WTC11 (cell line): ENCODE measurements at regions not wholly inside any gene's neighbourhood (a gene's known extent, or its start where the extent isn't known, plus 50 kb on each side); places are given as distances from the start of the nearest gene placed in this dataset.

Source experiments
- ATAC-seq: fragments of 200-7000 bp; cut with Tn5 transposase; 2 replicates; pipeline ENCODE4 v1.10.0; 2021; ENCODE audit warnings: mild to moderate bottlenecking, moderate library complexity
- CTCF ChIA-PET: fragments of 300-600 bp; sonication (Branson Sonifier 250); formaldehyde crosslinking; loops from one replicate; lab custom pipeline; 2021; ENCODE audit warnings: antibody characterized with exemption; lab: Charles Lee
- POLR2A ChIA-PET: fragments of 350-600 bp; sonication (Branson Sonifier 250); formaldehyde crosslinking; loops from one replicate; lab custom pipeline; 2021; ENCODE audit warnings: antibody characterized with exemption; lab: Charles Lee
- DNase-seq: peaks from one replicate; pipeline ENCODE4 v3.0.0; 2021; ENCODE audit warnings: low spot score
- H3K27ac Mint-ChIP-seq: 2 replicates; pipeline ENCODE4 v1.8.0; 2021; ENCODE audit warnings: mixed read lengths
- H3K27me3 Mint-ChIP-seq: 2 replicates; pipeline ENCODE4 v1.8.0; 2021; ENCODE audit warnings: low read depth, mild to moderate bottlenecking, moderate library complexity, mixed read lengths
- H3K36me3 Mint-ChIP-seq: 2 replicates; pipeline ENCODE4 v1.8.0; 2021; ENCODE audit warnings: mixed read lengths
- H3K4me1 Mint-ChIP-seq: 2 replicates; pipeline ENCODE4 v1.8.0; 2022; ENCODE audit warnings: mixed read lengths
- H3K4me3 Mint-ChIP-seq: 2 replicates; pipeline ENCODE4 v1.8.0; 2021; ENCODE audit warnings: mild to moderate bottlenecking, moderate library complexity, mixed read lengths
- H3K9me3 Mint-ChIP-seq: 2 replicates; pipeline ENCODE4 v1.8.0; 2021; ENCODE audit warnings: mixed read lengths
- ATF1 ChIP-seq: sonication (generic); formaldehyde crosslinking; IDR thresholded peaks from 2 replicates; pipeline ENCODE4 v1.8.1; 2023; ENCODE audit warnings: mild to moderate bottlenecking, moderate library complexity, missing genetic modification reagents
- ERG ChIP-seq: fragments of 250-450 bp; sonication (Bioruptor Pico); IDR thresholded peaks from 2 replicates; pipeline ENCODE4 v1.8.0; 2021; ENCODE audit warnings: mild to moderate bottlenecking
- IRF1 ChIP-seq: sonication (generic); formaldehyde crosslinking; IDR thresholded peaks from 2 replicates; pipeline ENCODE4 v1.8.0; 2023; ENCODE audit warnings: missing genetic modification reagents
- JAZF1 ChIP-seq: fragments of 250-450 bp; sonication (Bioruptor Pico); IDR thresholded peaks from 2 replicates; pipeline ENCODE4 v1.9.0; 2021; ENCODE audit warnings: moderate library complexity, mild to moderate bottlenecking, inconsistent platforms
- MXD4 ChIP-seq: fragments of 250-450 bp; sonication (Bioruptor Pico); IDR thresholded peaks from 2 replicates; pipeline ENCODE4 v1.8.0; 2021; ENCODE audit warnings: mild to moderate bottlenecking, moderate library complexity, borderline replicate concordance
- RELA ChIP-seq: sonication (generic); formaldehyde crosslinking; IDR thresholded peaks from 2 replicates; pipeline ENCODE4 v1.8.1; 2022; ENCODE audit warnings: missing genetic modification reagents, mild to moderate bottlenecking, borderline replicate concordance
- RORB ChIP-seq: fragments of 250-450 bp; sonication (Bioruptor Pico); IDR thresholded peaks from 2 replicates; pipeline ENCODE4 v1.9.0; 2021; ENCODE audit warnings: mild to moderate bottlenecking
- SMAD4 ChIP-seq: sonication (generic); formaldehyde crosslinking; IDR thresholded peaks from 2 replicates; pipeline ENCODE4 v1.8.0; 2022; ENCODE audit warnings: mild to moderate bottlenecking, missing genetic modification reagents
- SP1 ChIP-seq: sonication (generic); formaldehyde crosslinking; conservative IDR thresholded peaks from 2 replicates; pipeline ENCODE4 v1.8.1; 2022; ENCODE audit warnings: missing genetic modification reagents
- STAT6 ChIP-seq: sonication (generic); formaldehyde crosslinking; conservative IDR thresholded peaks from 2 replicates; pipeline ENCODE4 v1.8.1; 2023; ENCODE audit warnings: mild to moderate bottlenecking, low read depth, missing genetic modification reagents, moderate library complexity
- ZBTB43 ChIP-seq: sonication (generic); formaldehyde crosslinking; IDR thresholded peaks from 2 replicates; pipeline ENCODE4 v1.8.1; 2023; ENCODE audit warnings: mild to moderate bottlenecking, missing genetic modification reagents
- ZNF219 ChIP-seq: sonication (generic); formaldehyde crosslinking; IDR thresholded peaks from 2 replicates; pipeline ENCODE4 v1.8.0; 2023; ENCODE audit warnings: missing genetic modification reagents, mild to moderate bottlenecking, borderline replicate concordance
- ZNF232 ChIP-seq: sonication (generic); formaldehyde crosslinking; IDR thresholded peaks from 2 replicates; pipeline ENCODE4 v1.8.0; 2022; ENCODE audit warnings: mild to moderate bottlenecking, missing genetic modification reagents
- ZNF416 ChIP-seq: fragments of 250-450 bp; sonication (Bioruptor Pico); IDR thresholded peaks from 2 replicates; pipeline ENCODE4 v1.9.0; 2021; ENCODE audit warnings: mild to moderate bottlenecking, inconsistent platforms
- ZNF425 ChIP-seq: fragments of 250-450 bp; sonication (Bioruptor Pico); conservative IDR thresholded peaks from 2 replicates; pipeline ENCODE4 v1.9.0; 2021; ENCODE audit warnings: mild to moderate bottlenecking
- ZNF532 ChIP-seq: fragments of 250-450 bp; sonication (Bioruptor Pico); IDR thresholded peaks from 2 replicates; pipeline ENCODE4 v1.9.0; 2021; ENCODE audit warnings: mild to moderate bottlenecking, borderline replicate concordance
- TF ChIP-seq, protein P1 (sequence below): fragments of 250-450 bp; sonication (Bioruptor Pico); IDR thresholded peaks from 2 replicates; pipeline ENCODE4 v1.9.0; 2021; ENCODE audit warnings: mild to moderate bottlenecking
- TF ChIP-seq, protein P2 (sequence below): sonication (generic); formaldehyde crosslinking; IDR thresholded peaks from 2 replicates; pipeline ENCODE4 v1.8.0; 2022; ENCODE audit warnings: missing genetic modification reagents

GRCh38 chr21:16552880-16553279, 823.1 kb downstream of the USP25 start (continued):
- TF ChIP-seq ZNF425: no peak
- TF ChIP-seq SP1 (CRISPR knock-in tag): no peak
- TF ChIP-seq STAT6 (CRISPR knock-in tag): no peak
- no peak for TF ChIP-seq ZNF532 (CRISPR knock-in tag)
- no peak for TF ChIP-seq RORB (CRISPR knock-in tag)
- TF ChIP-seq ZBTB43 (CRISPR knock-in tag): no peak
- no peak for TF ChIP-seq ATF1 (CRISPR knock-in tag)
- TF ChIP-seq IRF1: no peak
- TF ChIP-seq JAZF1: no peak

DNA sequence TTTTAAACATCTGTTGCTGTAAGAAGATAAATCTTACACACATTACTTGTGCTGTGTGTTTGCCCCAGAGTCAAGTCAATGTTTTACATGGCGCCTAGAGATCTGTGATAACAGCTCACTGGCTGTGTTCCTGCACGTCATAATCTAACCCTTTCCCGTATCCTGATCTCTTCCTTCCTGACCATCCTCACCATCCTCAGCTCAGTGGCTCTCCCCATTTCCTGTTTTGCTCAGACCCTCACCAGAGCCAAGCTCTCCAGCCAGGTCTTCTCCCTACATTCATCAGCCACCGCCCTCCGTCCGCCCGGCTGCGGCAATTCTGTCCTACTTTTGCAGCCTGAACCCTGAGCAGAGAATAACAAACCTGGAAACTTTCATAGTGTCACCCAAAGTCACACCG, 824.7 kb downstream of the USP25 start:
- Mint-ChIP-seq H3K27me3 (no peaks in the 10 kb centered on the region), H3K9me3 (peaks cover 4% of the 10 kb centered on the region; the same call in 1 of the 2 replicates), H3K4me1 (peaks cover 30% of the 10 kb centered on the region), H3K27ac (0 out of 2 replicates have a peak overlapping the region, but pooled peaks have one; percentile 22), H3K36me3 (no peaks in the 10 kb centered on the region), H3K4me3 (no peak overlapping the region)
- CTCF ChIA-PET: no interaction called here
- POLR2A ChIA-PET: no interaction called here
- peak; percentile 46; the same call in 1 of the 2 replicates for ATAC-seq
- DNase-seq: no peak
- TF ChIP-seq MXD4 (CRISPR knock-in tag) (no peak), ZNF416 (CRISPR knock-in tag) (no peak), RORB (CRISPR knock-in tag) (no peak), ZNF232 (no peak), ERG (CRISPR knock-in tag) (no peak), ZNF219 (CRISPR knock-in tag) (no peak), RELA (CRISPR knock-in tag) (no peak), SMAD4 (no peak)
- TF ChIP-seq, protein P1, sequence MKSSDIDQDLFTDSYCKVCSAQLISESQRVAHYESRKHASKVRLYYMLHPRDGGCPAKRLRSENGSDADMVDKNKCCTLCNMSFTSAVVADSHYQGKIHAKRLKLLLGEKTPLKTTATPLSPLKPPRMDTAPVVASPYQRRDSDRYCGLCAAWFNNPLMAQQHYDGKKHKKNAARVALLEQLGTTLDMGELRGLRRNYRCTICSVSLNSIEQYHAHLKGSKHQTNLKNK: no peak
- TF ChIP-seq, protein P2, sequence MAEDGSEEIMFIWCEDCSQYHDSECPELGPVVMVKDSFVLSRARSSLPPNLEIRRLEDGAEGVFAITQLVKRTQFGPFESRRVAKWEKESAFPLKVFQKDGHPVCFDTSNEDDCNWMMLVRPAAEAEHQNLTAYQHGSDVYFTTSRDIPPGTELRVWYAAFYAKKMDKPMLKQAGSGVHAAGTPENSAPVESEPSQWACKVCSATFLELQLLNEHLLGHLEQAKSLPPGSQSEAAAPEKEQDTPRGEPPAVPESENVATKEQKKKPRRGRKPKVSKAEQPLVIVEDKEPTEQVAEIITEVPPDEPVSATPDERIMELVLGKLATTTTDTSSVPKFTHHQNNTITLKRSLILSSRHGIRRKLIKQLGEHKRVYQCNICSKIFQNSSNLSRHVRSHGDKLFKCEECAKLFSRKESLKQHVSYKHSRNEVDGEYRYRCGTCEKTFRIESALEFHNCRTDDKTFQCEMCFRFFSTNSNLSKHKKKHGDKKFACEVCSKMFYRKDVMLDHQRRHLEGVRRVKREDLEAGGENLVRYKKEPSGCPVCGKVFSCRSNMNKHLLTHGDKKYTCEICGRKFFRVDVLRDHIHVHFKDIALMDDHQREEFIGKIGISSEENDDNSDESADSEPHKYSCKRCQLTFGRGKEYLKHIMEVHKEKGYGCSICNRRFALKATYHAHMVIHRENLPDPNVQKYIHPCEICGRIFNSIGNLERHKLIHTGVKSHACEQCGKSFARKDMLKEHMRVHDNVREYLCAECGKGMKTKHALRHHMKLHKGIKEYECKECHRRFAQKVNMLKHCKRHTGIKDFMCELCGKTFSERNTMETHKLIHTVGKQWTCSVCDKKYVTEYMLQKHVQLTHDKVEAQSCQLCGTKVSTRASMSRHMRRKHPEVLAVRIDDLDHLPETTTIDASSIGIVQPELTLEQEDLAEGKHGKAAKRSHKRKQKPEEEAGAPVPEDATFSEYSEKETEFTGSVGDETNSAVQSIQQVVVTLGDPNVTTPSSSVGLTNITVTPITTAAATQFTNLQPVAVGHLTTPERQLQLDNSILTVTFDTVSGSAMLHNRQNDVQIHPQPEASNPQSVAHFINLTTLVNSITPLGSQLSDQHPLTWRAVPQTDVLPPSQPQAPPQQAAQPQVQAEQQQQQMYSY (CRISPR knock-in tag): no peak
